H9 (cell line): ENCODE measurements at regions not wholly inside any gene's neighbourhood (a gene's known extent, or its start where the extent isn't known, plus 50 kb on each side); places are given as distances from the start of the nearest gene placed in this dataset.

Experiments
- DNase-seq: peaks from one replicate; pipeline ENCODE4 v3.0.0-alpha.2; 2017
- H2AFZ ChIP-seq: one replicate; pipeline ENCODE4 v1.6.1; 2013; ENCODE audit warnings: mild to moderate bottlenecking, low read length, control low read depth, moderate library complexity
- H2AK5ac ChIP-seq: 2 replicates; pipeline ENCODE4 v1.6.1; 2013; ENCODE audit warnings: low read length, control low read depth, mixed read lengths; ENCODE audit not compliant: insufficient read length
- H2BK120ac ChIP-seq: one replicate; pipeline ENCODE4 v1.6.1; 2013; ENCODE audit warnings: low read depth, mild to moderate bottlenecking, low read length, control low read depth, inconsistent platforms; ENCODE audit not compliant: poor library complexity, severe bottlenecking
- H2BK12ac ChIP-seq: 2 replicates; pipeline ENCODE4 v1.6.1; 2013; ENCODE audit warnings: low read length, control low read depth, mixed read lengths, low read depth; ENCODE audit not compliant: insufficient read length
- H2BK15ac ChIP-seq: 2 replicates; pipeline ENCODE4 v1.6.1; 2013; ENCODE audit warnings: low read depth, low read length, control low read depth
- H2BK20ac ChIP-seq: one replicate; pipeline ENCODE4 v1.6.1; 2013; ENCODE audit warnings: low read depth, mild to moderate bottlenecking, low read length, control low read depth, inconsistent platforms; ENCODE audit not compliant: poor library complexity, severe bottlenecking
- H2BK5ac ChIP-seq: 2 replicates; pipeline ENCODE4 v1.6.1; 2013; ENCODE audit warnings: low read length, control low read depth, mixed read lengths; ENCODE audit not compliant: insufficient read length
- H3K14ac ChIP-seq: 2 replicates; pipeline ENCODE4 v1.6.1; 2013; ENCODE audit warnings: low read length, control low read depth; ENCODE audit not compliant: insufficient read depth
- H3K18ac ChIP-seq: 2 replicates; pipeline ENCODE4 v1.6.1; 2013; ENCODE audit warnings: low read depth, mild to moderate bottlenecking, mixed read lengths, low read length, control low read depth; ENCODE audit not compliant: insufficient read length
- H3K23ac ChIP-seq: 2 replicates; pipeline ENCODE4 v1.6.1; 2013; ENCODE audit warnings: low read length, control low read depth, mixed read lengths, low read depth; ENCODE audit not compliant: insufficient read length
- H3K23me2 ChIP-seq: 2 replicates; pipeline ENCODE4 v1.6.1; 2013; ENCODE audit warnings: low read depth, mild to moderate bottlenecking, mixed read lengths, low read length, control low read depth; ENCODE audit not compliant: insufficient read length, poor library complexity, severe bottlenecking
- H3K27ac ChIP-seq: 2 replicates; pipeline ENCODE4 v1.5.1; 2013; ENCODE audit warnings: low read length, control low read depth, mixed read lengths, low read depth; ENCODE audit not compliant: insufficient read length
- H3K27me3 ChIP-seq: 2 replicates; pipeline ENCODE4 v1.6.1; 2013; ENCODE audit warnings: low read length, control low read depth, inconsistent platforms; ENCODE audit not compliant: insufficient read depth
- H3K4ac ChIP-seq: 2 replicates; pipeline ENCODE4 v1.6.1; 2013; ENCODE audit warnings: low read depth, mild to moderate bottlenecking, control low read depth, inconsistent platforms, low read length, moderate library complexity
- H3K4me1 ChIP-seq: 2 replicates; pipeline ENCODE4 v1.6.1; 2013; ENCODE audit warnings: low read length, control low read depth, inconsistent platforms; ENCODE audit not compliant: insufficient read depth
- H3K4me2 ChIP-seq: 2 replicates; pipeline ENCODE4 v1.6.1; 2013; ENCODE audit warnings: low read length, control low read depth, mixed read lengths; ENCODE audit not compliant: insufficient read length, insufficient read depth
- H3K56ac ChIP-seq: 2 replicates; pipeline ENCODE4 v1.6.1; 2013; ENCODE audit warnings: low read depth, mild to moderate bottlenecking, mixed read lengths, low read length, control low read depth; ENCODE audit not compliant: insufficient read length
- H3K79me1 ChIP-seq: 2 replicates; pipeline ENCODE4 v1.6.1; 2013; ENCODE audit warnings: low read depth, mild to moderate bottlenecking, moderate library complexity, low read length, control low read depth, inconsistent platforms; ENCODE audit not compliant: insufficient read depth, poor library complexity, severe bottlenecking
- H3K79me2 ChIP-seq: 2 replicates; pipeline ENCODE4 v1.6.1; 2013; ENCODE audit warnings: low read length, control low read depth, inconsistent platforms; ENCODE audit not compliant: insufficient read depth
- H3K9ac ChIP-seq: 2 replicates; pipeline ENCODE4 v1.6.1; 2013; ENCODE audit warnings: low read length, control low read depth, mixed read lengths; ENCODE audit not compliant: insufficient read length; ENCODE audit errors: extremely low read depth
- H3K9me3 ChIP-seq: one replicate; pipeline ENCODE4 v1.6.1; 2013; ENCODE audit warnings: low read depth, low read length, inconsistent platforms; ENCODE audit not compliant: control insufficient read depth
- H3T11ph ChIP-seq: one replicate; pipeline ENCODE4 v1.6.1; 2013; ENCODE audit warnings: mild to moderate bottlenecking, low read length, control low read depth, inconsistent platforms
- H4K20me1 ChIP-seq: one replicate; pipeline ENCODE4 v1.6.1; 2013; ENCODE audit not compliant: control insufficient read depth, insufficient read length, insufficient read depth
- H4K5ac ChIP-seq: 2 replicates; pipeline ENCODE4 v1.6.1; 2013; ENCODE audit warnings: low read depth, mild to moderate bottlenecking, mixed read lengths, low read length, control low read depth; ENCODE audit not compliant: insufficient read length
- H4K8ac ChIP-seq: replicated peaks from 2 replicates; pipeline ENCODE4 v1.6.1; 2013; ENCODE audit warnings: low read length, control low read depth, mixed read lengths, low read depth; ENCODE audit not compliant: insufficient read length
- H4K91ac ChIP-seq: 2 replicates; pipeline ENCODE4 v1.6.1; 2013; ENCODE audit warnings: low read depth, mild to moderate bottlenecking, moderate library complexity, mixed read lengths, low read length, control low read depth; ENCODE audit not compliant: insufficient read length
- H3K27ac Mint-ChIP-seq, 3 experiments: 2 replicates in 2 of 3; 3 replicates in 1 of 3; pipeline ENCODE4 v1.8.0; 2020 to 2021; ENCODE audit warnings: mixed read lengths in 3 of 3, mild to moderate bottlenecking in 1 of 3, moderate library complexity in 1 of 3
- H3K27me3 Mint-ChIP-seq: 2 replicates; pipeline ENCODE4 v1.8.0; 2021; ENCODE audit warnings: low read depth, mild to moderate bottlenecking, moderate library complexity, mixed read lengths
- H3K36me3 Mint-ChIP-seq, 3 experiments: 2 replicates in 2 of 3; 3 replicates in 1 of 3; pipeline ENCODE4 v1.8.0; 2020 to 2021; ENCODE audit warnings: low read depth in 3 of 3, mixed read lengths in 3 of 3; ENCODE audit not compliant: insufficient read depth in 1 of 3
- H3K4me1 Mint-ChIP-seq, 2 experiments: 2 replicates each; pipeline ENCODE4 v1.8.0; 2020; ENCODE audit warnings: mixed read lengths in 2 of 2
- H3K4me3 Mint-ChIP-seq, 2 experiments: 2 replicates in 1 of 2; 3 replicates in 1 of 2; pipeline ENCODE4 v1.8.0; 2020 to 2021; ENCODE audit warnings: mild to moderate bottlenecking in 2 of 2, mixed read lengths in 2 of 2, moderate library complexity in 1 of 2
- H3K9me3 Mint-ChIP-seq, 2 experiments: 2 replicates in 1 of 2; 3 replicates in 1 of 2; pipeline ENCODE4 v1.8.0; 2020; ENCODE audit warnings: mild to moderate bottlenecking in 2 of 2, mixed read lengths in 2 of 2, moderate library complexity in 1 of 2
- WGBS: extraction: QIAGEN DNeasy Blood & Tissue Kit; methylation state at CpG from one replicate; pipeline ENCODE4 v1.1.7; 2013; ENCODE audit warnings: missing lambda C conversion rate, low lambda C conversion rate, mixed read lengths; ENCODE audit not compliant: insufficient read length; ENCODE audit errors: extremely low coverage; 5-methylcytosine and 5-hydroxymethylcytosine counted together
- TF ChIP-seq, protein P1 (sequence below): fragments of 200-600 bp; sonication (generic); conservative IDR thresholded peaks from 3 replicates; pipeline ENCODE4 v1.8.0; 2021; ENCODE audit warnings: antibody characterized with exemption, mild to moderate bottlenecking

GRCh38 chr12:94892544-94893267 is 110.8 kb downstream of the NDUFA12 start:
- Histone ChIP-seq H3K14ac (no peak overlapping the region), H2BK12ac (no peak overlapping the region), H3T11ph (no peak overlapping the region), H4K5ac (no peak overlapping the region), H2BK20ac (no peak overlapping the region), H3K4me2 (no peak overlapping the region), H2AK5ac (no peak overlapping the region), H3K79me2 (no peaks in the 10 kb centered on the region), H2BK120ac (no peak overlapping the region), H3K4ac (no peak overlapping the region), H2BK15ac (no peak overlapping the region), H3K9me3 (no peaks in the 10 kb centered on the region), H3K18ac (no peak overlapping the region), H3K23me2 (no peaks in the 10 kb centered on the region), H3K4me1 (no peaks in the 10 kb centered on the region), H2AFZ (no peak overlapping the region), H4K91ac (no peak overlapping the region), H3K27ac (no peak overlapping the region), H3K9ac (no peak overlapping the region), H3K56ac (no peak overlapping the region), H3K27me3 (no peaks in the 10 kb centered on the region), H4K8ac (no peak overlapping the region), H4K20me1 (no peaks in the 10 kb centered on the region), H3K23ac (no peak overlapping the region), H3K79me1 (no peaks in the 10 kb centered on the region), H2BK5ac (no peak overlapping the region)
- Mint-ChIP-seq H3K4me3 (no peak overlapping the region), H3K9me3 (no peaks in the 10 kb centered on the region), H3K4me1 (no peaks in the 10 kb centered on the region), H3K27me3 (peaks cover 2% of the 10 kb centered on the region; the same call in 1 of the 2 replicates), H3K27ac (no peak overlapping the region), H3K36me3 (no peaks in the 10 kb centered on the region)
- WGBS: no CpG with 5 or more reads among the region's 5 CpGs
- no peak for DNase-seq
- TF ChIP-seq, protein P1, sequence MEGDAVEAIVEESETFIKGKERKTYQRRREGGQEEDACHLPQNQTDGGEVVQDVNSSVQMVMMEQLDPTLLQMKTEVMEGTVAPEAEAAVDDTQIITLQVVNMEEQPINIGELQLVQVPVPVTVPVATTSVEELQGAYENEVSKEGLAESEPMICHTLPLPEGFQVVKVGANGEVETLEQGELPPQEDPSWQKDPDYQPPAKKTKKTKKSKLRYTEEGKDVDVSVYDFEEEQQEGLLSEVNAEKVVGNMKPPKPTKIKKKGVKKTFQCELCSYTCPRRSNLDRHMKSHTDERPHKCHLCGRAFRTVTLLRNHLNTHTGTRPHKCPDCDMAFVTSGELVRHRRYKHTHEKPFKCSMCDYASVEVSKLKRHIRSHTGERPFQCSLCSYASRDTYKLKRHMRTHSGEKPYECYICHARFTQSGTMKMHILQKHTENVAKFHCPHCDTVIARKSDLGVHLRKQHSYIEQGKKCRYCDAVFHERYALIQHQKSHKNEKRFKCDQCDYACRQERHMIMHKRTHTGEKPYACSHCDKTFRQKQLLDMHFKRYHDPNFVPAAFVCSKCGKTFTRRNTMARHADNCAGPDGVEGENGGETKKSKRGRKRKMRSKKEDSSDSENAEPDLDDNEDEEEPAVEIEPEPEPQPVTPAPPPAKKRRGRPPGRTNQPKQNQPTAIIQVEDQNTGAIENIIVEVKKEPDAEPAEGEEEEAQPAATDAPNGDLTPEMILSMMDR: no peak
